OCI-LY7 (cell line): ENCODE measurements at regions not wholly inside any gene's neighbourhood (a gene's known extent, or its start where the extent isn't known, plus 50 kb on each side); places are given as distances from the start of the nearest gene placed in this dataset.
A peak's percentile ranks its signal among the peaks of the same experiment; 100 is the strongest.

Experiments used
- BruUV-seq: library from RNA; stranded (reverse); fragments of 400-500 nt; replicated peaks from 2 replicates; lab custom pipeline; 2021; lab: Mats Ljungman, UMichigan
- CTCF ChIA-PET: fragments of 300-600 bp; sonication (Branson Sonifier 250); formaldehyde crosslinking; loops from one replicate; lab custom pipeline; 2022; ENCODE audit warnings: antibody characterized with exemption; ENCODE audit not compliant: unreplicated experiment; lab: Charles Lee
- POLR2A ChIA-PET: fragments of 300-600 bp; sonication (Branson Sonifier 250); formaldehyde crosslinking; loops from one replicate; lab custom pipeline; 2022; ENCODE audit warnings: antibody characterized with exemption; lab: Charles Lee
- DNase-seq: peaks from one replicate; pipeline ENCODE4 v3.0.0-alpha.2; 2015; ENCODE audit warnings: low spot score
- H2AFZ ChIP-seq: fragments of 200-600 bp; sonication (generic), shearing (Covaris generic); 2 replicates; pipeline ENCODE4 v1.6.1; 2014; ENCODE audit warnings: mild to moderate bottlenecking, antibody characterized with exemption, low read length, moderate library complexity
- H3K27ac ChIP-seq: fragments of 200-600 bp; sonication (generic); 2 replicates; pipeline ENCODE4 v1.5.1; 2014; ENCODE audit warnings: mixed run types, low read depth, mild to moderate bottlenecking, moderate library complexity, low read length, inconsistent platforms; ENCODE audit not compliant: poor library complexity, severe bottlenecking
- H3K36me3 ChIP-seq: fragments of 200-600 bp; sonication (generic); 2 replicates; pipeline ENCODE4 v1.6.1; 2014; ENCODE audit warnings: mild to moderate bottlenecking, antibody characterized with exemption, low read length, moderate library complexity, mixed read lengths; ENCODE audit not compliant: insufficient read depth
- H3K4me1 ChIP-seq: fragments of 200-600 bp; sonication (generic); 2 replicates; pipeline ENCODE4 v1.5.1; 2014; ENCODE audit warnings: mild to moderate bottlenecking, low read length; ENCODE audit not compliant: insufficient read depth, poor library complexity, severe bottlenecking
- H3K4me2 ChIP-seq: fragments of 200-600 bp; sonication (generic); 2 replicates; pipeline ENCODE4 v1.6.1; 2014; ENCODE audit warnings: mild to moderate bottlenecking, low read length
- H3K4me3 ChIP-seq: fragments of 200-600 bp; sonication (generic); 2 replicates; pipeline ENCODE4 v1.5.1; 2014; ENCODE audit warnings: mild to moderate bottlenecking, low read depth, low read length; ENCODE audit not compliant: poor library complexity, severe bottlenecking
- H3K79me2 ChIP-seq: fragments of 200-600 bp; sonication (generic); 2 replicates; pipeline ENCODE4 v1.6.1; 2016; ENCODE audit warnings: low read depth, mild to moderate bottlenecking, low read length, moderate library complexity, mixed read lengths; ENCODE audit not compliant: insufficient read depth
- H3K9me2 ChIP-seq: fragments of 200-600 bp; sonication (generic); 2 replicates; pipeline ENCODE4 v1.6.1; 2016; ENCODE audit warnings: mild to moderate bottlenecking, low read length, mixed read lengths; ENCODE audit not compliant: insufficient read depth
- H3K9me3 ChIP-seq: fragments of 200-600 bp; sonication (generic); 2 replicates; pipeline ENCODE4 v1.6.1; 2014; ENCODE audit warnings: mild to moderate bottlenecking, mixed run types, low read length, mixed read lengths
- H4K20me1 ChIP-seq: fragments of 200-600 bp; sonication (generic); 2 replicates; pipeline ENCODE4 v1.6.1; 2014; ENCODE audit warnings: mild to moderate bottlenecking, antibody characterized with exemption, low read length, moderate library complexity, mixed read lengths; ENCODE audit not compliant: insufficient read depth
- EZH2phosphoT487 ChIP-seq: fragments of 200-600 bp; sonication (generic); IDR thresholded peaks from 2 replicates; pipeline ENCODE4 v1.6.1; 2018; ENCODE audit warnings: low read depth, borderline replicate concordance, mild to moderate bottlenecking, mixed run types, antibody characterized with exemption, low read length, moderate library complexity, mixed read lengths
- intact Hi-C: fragments of 100-400 bp; cut with micrococcal nuclease; formaldehyde crosslinking; loops from one replicate; pipeline ENCODE4 v1.10.0; 2022; ENCODE audit not compliant: unreplicated experiment
- TF ChIP-seq, protein P1 (sequence below): fragments of 200-600 bp; sonication (generic); conservative IDR thresholded peaks from 2 replicates; pipeline ENCODE4 v1.5.1; 2014; ENCODE audit warnings: mild to moderate bottlenecking, antibody characterized with exemption, low read length, moderate library complexity, mixed read lengths

DNA sequence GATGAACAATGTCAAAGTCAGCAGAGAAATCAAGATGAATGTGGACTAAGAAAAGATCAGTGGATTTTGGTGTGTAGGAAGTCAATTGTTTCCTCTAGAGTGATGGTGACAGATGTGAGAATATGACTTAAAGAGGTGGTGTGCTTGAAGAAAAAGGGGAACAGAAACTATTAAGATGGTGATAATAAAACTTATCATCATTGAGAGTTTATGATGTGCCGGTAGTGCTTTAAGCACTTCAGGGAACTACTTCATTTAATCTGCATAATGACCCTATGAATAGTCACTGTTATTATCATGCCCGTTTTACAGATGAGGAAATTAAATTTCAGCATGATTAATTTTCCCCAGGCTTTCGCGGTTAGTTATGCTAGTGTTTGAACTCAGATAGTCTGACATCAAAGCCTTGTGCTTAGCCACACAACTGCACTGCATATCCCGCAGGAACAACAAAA, 246.9 kb upstream of the LRRC7 start:
- intact Hi-C loops = no loop called here
- no peaks in the 10 kb centered on the region for H3K36me3 ChIP-seq
- H3K9me2 ChIP-seq = no peaks in the 10 kb centered on the region
- H4K20me1 ChIP-seq = no peaks in the 10 kb centered on the region
- POLR2A ChIA-PET = interaction anchor here (0.7 kb wide), 1 partner anchor 1199 kb away, joined by 3 read pairs; no protein-coding TSS in a partner anchor
- no peak overlapping the region; the same call in 1 of the 2 replicates for H2AFZ ChIP-seq
- no peaks in the 10 kb centered on the region for H3K9me3 ChIP-seq
- H3K4me1 ChIP-seq = peaks cover 24% of the 10 kb centered on the region
- peak; percentile 28 for DNase-seq
- H3K4me2 ChIP-seq = peak overlapping the region; percentile 51
- CTCF ChIA-PET = no interaction called here
- TF ChIP-seq, protein P1, sequence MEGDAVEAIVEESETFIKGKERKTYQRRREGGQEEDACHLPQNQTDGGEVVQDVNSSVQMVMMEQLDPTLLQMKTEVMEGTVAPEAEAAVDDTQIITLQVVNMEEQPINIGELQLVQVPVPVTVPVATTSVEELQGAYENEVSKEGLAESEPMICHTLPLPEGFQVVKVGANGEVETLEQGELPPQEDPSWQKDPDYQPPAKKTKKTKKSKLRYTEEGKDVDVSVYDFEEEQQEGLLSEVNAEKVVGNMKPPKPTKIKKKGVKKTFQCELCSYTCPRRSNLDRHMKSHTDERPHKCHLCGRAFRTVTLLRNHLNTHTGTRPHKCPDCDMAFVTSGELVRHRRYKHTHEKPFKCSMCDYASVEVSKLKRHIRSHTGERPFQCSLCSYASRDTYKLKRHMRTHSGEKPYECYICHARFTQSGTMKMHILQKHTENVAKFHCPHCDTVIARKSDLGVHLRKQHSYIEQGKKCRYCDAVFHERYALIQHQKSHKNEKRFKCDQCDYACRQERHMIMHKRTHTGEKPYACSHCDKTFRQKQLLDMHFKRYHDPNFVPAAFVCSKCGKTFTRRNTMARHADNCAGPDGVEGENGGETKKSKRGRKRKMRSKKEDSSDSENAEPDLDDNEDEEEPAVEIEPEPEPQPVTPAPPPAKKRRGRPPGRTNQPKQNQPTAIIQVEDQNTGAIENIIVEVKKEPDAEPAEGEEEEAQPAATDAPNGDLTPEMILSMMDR = no peak
- no peak for TF ChIP-seq EZH2phosphoT487
- no TSS peak for BruUV-seq
- H3K4me3 ChIP-seq = peak overlapping the region; percentile 21
- peak overlapping the region; percentile 17 for H3K27ac ChIP-seq
- H3K79me2 ChIP-seq = no peaks in the 10 kb centered on the region

GRCh38 chr1:69321311-69321710, 246.4 kb upstream of the LRRC7 start:
- Histone ChIP-seq H3K9me2 (no peaks in the 10 kb centered on the region), H4K20me1 (no peaks in the 10 kb centered on the region), H3K4me1 (peaks cover 24% of the 10 kb centered on the region), H3K4me3 (peak overlapping the region; percentile 21), H2AFZ (no peak overlapping the region; the same call in 1 of the 2 replicates), H3K4me2 (peak overlapping the region; percentile 51), H3K9me3 (no peaks in the 10 kb centered on the region), H3K36me3 (no peaks in the 10 kb centered on the region), H3K27ac (no peak overlapping the region), H3K79me2 (no peaks in the 10 kb centered on the region)
- TF ChIP-seq EZH2phosphoT487 = no peak
- TF ChIP-seq, protein P1 = no peak
- ChIA-PET POLR2A (interaction anchor here (0.7 kb wide), 2 partner anchors 9 to 1200 kb away, joined by 3 read pairs; no protein-coding TSS in a partner anchor), CTCF (no interaction called here)
- intact Hi-C loops = no loop called here
- BruUV-seq = no TSS peak
- no peak for DNase-seq

DNA sequence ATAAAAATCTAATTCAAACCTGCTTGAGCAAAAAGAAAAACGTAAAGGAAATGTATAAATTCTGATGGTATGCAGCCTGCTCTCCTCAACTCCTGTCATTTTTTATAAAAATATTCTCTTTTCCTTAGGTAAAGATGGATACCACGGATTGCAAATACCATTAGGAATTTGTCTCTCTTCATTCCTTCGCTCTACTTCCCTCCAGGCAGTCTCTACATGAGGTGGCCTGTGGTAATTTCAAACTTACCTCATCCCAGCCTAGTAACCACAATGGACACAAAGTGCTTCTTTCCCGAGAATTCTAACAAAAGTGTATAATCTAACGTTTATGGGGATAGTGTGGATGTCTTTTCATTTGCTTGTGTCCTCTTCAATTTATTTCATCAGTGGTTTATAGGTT, 239.5 kb upstream of the LRRC7 start:
- H3K27ac ChIP-seq = no peak overlapping the region
- H2AFZ ChIP-seq = no peak overlapping the region
- TF ChIP-seq EZH2phosphoT487 = no peak
- TF ChIP-seq, protein P1 = no peak
- no peak for DNase-seq
- no TSS peak for BruUV-seq
- H3K9me2 ChIP-seq = no peaks in the 10 kb centered on the region
- POLR2A ChIA-PET = no interaction called here
- H3K9me3 ChIP-seq = no peaks in the 10 kb centered on the region
- no peak overlapping the region for H3K4me2 ChIP-seq
- H3K4me1 ChIP-seq = no peaks in the 10 kb centered on the region
- no peaks in the 10 kb centered on the region for H3K36me3 ChIP-seq
- H3K79me2 ChIP-seq = no peaks in the 10 kb centered on the region
- CTCF ChIA-PET = no interaction called here
- H4K20me1 ChIP-seq = no peaks in the 10 kb centered on the region
- intact Hi-C loops = no loop called here
- no peak overlapping the region for H3K4me3 ChIP-seq
